GM19238 (cell line): ENCODE measurements at regions not wholly inside any gene's neighbourhood (a gene's known extent, or its start where the extent isn't known, plus 50 kb on each side); places are given as distances from the start of the nearest gene placed in this dataset.

ENCODE experiments used
- DNase-seq: peaks from one replicate; pipeline ENCODE4 v3.0.0; 2011; ENCODE audit warnings: low spot score; ENCODE audit not compliant: insufficient read length

DNA sequence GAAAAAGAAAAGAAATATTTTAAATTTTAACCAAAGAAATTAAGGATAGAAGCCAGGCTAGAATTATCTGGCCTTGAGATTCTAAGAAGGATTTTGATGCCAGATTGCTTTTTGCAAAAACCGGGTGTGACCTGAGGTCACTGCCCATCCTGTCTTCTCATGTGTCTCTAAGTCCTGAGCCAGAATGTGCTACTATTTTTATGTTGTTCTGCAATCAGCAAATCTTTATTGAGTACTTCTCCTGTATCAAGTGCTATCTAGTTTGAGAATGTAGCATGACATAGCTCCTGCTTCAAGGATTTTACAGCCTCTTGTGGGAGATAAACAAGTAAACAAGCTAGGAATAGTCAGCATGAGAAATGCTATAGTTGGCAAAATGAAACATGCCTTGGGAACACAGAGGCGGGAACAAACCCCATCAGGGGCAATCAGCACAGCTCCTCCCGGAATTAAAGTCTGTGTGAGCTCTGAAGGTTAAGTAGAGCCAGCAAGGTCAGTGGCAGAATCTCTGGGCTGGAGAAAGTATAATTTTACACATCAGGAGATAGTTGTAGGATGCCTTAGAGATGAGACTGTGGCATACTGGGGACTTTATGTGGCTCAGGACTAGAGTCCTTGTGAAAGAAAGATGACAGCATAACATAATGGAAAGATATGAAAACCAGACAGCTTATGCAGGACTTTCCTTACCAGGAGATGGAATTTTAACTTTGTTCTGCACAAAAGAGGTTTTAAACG, 899.5 kb upstream of the SLC10A2 start:
- no peak for DNase-seq

DNA sequence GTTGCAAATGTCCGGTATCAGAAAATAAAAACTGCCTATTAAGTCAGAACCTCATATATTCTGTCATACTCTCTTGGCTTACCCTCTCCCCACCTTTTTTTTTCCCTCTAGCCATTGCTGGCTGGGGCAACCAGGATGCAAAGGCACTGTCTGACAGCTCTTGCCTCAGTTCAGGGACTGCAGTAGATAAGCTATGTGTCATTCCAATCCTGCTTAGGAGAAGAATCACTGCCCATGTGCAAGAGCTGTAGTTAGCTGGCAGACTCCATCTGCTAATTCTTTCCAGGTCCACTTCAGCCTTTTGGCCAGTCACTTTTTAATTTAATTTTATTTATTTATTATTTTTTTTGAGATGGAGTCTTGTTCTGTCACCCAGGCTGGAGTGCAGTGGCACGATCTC, 895.6 kb upstream of the SLC10A2 start:
- DNase-seq: no peak

GRCh38 chr13:103961129-103961528, 894.9 kb upstream of the SLC10A2 start:
- no peak for DNase-seq

DNA sequence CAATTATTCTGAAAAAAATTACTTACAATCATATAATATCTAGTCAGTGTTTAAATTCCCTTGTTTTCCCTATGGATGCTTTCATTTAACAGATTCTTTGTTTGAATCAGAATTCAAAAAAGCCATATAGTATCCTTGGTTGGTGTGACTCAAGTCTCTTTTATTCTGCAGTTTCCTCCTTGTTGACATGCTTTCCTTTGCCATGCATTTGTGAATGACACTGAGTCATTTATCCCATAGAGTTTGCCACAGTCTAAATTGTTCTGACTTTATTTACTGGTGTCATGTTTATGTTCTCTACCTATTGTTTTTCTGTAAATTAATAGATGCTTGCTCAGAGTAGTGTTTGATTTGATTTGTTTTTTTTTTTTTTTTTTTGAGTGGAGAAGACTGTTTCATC, 893.8 kb upstream of the SLC10A2 start:
- DNase-seq: no peak

DNA sequence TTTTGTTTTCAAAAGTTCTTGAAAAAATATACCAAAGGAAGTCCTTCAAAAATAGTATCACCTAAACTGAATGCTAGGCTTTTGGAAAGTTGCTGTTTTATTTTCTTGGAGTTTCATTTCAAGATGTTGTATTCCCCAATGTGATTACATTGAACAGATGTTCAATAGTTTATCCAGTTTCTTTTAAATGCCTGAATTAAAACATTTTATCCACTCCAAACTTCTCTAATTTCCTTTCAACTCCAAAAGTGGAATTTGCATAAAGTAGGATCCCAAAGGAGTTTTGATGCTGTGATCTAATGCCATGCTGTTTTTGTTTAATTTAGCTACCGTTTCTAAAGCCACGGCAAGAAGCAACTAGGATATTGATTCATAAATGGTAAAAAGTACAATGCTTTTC, 892.5 kb upstream of the SLC10A2 start:
- no peak for DNase-seq

- no peak for DNase-seq
These were observed 891.7 kb upstream of the SLC10A2 start for GRCh38 chr13:103957939-103958338.

- no peak for DNase-seq
These were observed 887.6 kb upstream of the SLC10A2 start for GRCh38 chr13:103953859-103954258.

DNA sequence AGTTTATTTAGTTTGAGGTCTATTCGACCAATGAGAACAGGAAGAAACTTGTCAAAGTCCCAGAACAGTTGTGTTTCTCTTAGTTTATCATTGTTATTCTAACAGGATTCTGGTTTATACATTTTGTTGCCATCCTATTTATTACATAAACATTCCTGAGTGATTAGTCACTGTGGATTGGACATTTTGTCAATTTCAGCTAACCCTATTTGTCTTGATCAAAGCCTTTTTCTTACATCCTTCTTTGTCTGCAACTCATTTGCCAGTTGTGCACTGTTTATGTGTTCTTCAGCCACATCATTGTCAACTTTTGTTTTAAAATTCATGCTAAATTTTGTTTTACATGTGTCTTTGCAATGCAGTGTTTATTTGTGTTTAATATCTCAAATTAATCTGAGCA, 886.0 kb upstream of the SLC10A2 start:
- DNase-seq: no peak

- no peak for DNase-seq
These were observed 882.2 kb upstream of the SLC10A2 start for GRCh38 chr13:103948426-103948825.

DNA sequence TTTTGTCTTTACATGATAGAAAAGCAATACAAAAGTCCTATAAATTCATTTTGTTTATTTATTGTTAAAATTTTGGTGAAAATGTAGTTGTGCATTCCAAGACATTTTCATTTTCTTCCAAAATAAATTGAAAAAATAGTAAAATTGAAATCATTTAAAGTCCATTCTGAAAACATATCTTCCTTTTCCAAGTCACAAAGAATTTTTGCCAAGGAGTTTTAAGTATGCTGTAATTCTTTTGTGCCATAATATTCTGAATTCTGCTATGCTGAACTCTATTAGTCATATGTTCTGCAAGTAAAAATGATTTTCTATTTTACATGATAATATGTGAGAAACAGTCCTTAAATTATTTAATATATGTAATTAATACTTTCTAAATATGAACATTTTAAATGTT, 879.6 kb upstream of the SLC10A2 start:
- DNase-seq: no peak

- no peak for DNase-seq
These were observed 875.4 kb upstream of the SLC10A2 start for GRCh38 chr13:103941506-103942140.

GRCh38 chr13:103935117-103935516, 868.9 kb upstream of the SLC10A2 start:
- DNase-seq: no peak

- DNase-seq: no peak
These were observed 865.7 kb upstream of the SLC10A2 start for GRCh38 chr13:103931885-103932284.

DNA sequence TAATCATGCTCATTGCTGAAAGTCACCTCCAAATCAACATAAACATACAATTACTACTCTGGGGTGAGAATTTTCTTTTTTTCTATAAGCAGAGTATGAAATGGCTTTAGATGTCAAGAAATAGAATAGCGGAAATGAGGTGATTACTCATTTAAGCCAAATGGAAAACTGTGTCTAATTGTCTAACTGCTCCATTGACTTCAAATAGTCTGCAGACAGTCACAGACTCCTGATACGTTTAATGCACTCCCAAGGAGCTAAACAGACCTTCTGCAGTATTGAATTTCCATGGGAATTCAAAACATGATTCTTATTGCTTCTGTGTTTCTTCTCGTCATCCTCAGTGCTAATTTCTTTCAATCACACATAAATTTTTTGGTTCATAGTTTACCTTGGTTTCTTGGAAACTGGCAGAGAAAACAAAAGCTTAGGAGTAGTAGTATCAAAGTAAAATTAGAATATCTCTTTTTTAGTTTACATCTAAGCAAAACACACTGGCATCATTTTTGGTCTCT, 865.2 kb upstream of the SLC10A2 start:
- no peak for DNase-seq

- no peak for DNase-seq
These were observed 859.9 kb upstream of the SLC10A2 start for GRCh38 chr13:103926118-103926517.

DNA sequence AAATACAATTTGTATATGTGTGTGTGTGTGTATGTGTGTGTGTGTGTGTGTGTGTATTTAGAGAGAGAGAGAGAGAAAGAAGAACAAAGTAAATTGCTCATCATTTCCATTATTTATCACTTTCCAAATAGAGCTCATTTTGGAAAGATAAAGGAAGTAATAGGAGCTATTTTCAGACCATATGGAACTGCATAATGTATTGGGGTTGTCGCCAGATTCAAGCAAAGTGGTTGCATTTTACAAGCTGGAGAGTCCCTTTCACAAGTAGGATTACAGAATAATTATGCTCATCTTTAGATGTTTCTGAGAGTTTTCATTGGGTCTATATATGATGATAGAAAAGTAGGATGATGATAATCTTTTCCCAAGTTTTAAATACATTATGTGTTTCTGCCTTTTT, 842.7 kb upstream of the SLC10A2 start:
- no peak for DNase-seq

GRCh38 chr13:103908274-103908673, 842.1 kb upstream of the SLC10A2 start:
- no peak for DNase-seq

GRCh38 chr13:103903790-103904189, 837.6 kb upstream of the SLC10A2 start:
- no peak for DNase-seq

DNA sequence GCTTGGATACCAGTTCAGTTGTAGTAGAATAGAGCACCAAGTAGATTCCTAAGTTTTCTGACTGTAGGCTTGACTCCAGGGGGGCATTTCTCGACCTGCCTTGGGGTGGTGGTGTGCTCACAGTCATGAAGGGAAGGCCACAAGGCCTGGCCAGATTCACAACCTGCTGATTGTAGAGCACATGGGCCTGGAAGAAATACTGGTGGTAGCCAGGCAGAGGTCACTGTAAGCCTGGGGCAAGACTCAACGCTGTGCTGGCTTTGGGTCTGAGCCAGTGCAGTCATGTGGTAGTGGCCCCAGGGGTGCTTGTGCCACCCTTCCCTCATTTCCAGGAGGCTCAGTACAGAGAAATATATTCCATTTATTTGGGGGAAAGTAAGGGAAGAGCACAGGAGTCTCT, 832.3 kb upstream of the SLC10A2 start:
- DNase-seq: no peak

DNA sequence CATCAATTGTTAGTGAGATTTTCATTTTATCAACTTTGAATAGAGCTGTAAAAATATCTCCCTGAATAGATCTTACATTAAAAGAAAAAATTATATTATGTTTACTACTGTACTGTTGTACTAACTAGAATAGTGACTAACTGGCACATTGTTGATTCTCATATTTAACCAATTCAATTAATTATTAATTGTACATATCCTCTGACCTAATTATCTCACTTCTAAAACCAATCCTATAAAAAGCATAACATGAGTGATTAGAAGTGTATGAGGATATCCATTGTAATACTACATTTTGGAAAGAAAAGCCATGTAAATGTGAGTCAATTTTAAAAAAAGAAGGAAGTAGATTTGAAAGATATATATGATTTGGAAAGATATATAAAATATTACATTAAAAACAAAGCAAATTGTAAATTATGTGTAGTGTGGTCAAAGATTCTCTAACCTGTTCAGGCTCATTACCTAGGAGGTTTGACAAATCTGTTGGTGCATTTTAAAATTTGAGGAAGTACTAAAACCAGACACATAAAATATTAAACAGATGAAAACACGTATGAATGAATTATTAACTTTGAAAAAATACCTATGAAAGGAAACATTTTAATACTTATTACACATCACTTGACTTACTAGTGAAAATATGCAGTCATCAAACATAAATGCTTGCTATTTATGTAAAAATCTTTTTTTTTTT, 829.8 kb upstream of the SLC10A2 start:
- DNase-seq: no peak

- DNase-seq: no peak
These were observed 828.4 kb upstream of the SLC10A2 start for GRCh38 chr13:103894626-103895025.

DNA sequence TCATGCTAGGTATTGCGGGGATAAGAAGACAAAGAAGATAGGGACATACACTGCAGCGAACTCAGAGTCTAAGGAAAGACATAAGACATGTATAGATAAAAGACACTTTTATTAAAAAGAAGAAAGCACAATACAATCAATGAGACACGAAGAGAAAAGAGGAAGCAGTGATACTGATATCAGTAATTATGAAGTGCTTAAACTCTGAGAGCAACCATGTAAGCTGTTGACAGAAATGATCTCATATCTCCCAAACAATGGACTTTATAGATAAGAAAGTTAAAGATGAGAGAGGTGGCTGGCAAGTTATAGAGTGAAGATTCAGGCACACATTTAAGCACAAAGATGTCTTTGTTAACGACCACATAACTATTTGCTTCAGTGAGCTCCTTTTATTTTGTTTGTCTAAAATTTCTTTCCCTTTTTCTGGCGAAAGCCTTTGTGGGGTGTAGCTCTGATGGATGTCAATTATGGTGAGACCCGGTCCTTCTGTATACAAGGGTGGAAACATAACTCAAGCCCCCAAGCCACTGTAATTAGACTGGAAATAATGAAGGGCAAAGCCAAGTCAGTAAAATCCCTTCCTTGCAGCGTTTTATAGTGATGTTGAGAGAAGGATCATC, 818.0 kb upstream of the SLC10A2 start:
- no peak for DNase-seq
